SH-SY5Y (cell line): ENCODE measurements at regions not wholly inside any gene's neighbourhood (a gene's known extent, or its start where the extent isn't known, plus 50 kb on each side); places are given as distances from the start of the nearest gene placed in this dataset.

Experiments
- GATA2 ChIP-seq: IDR thresholded peaks from 2 replicates; pipeline ENCODE4 v1.6.1; 2011; ENCODE audit warnings: mild to moderate bottlenecking, low read depth, low read length
- GATA3 ChIP-seq: IDR thresholded peaks from 2 replicates; pipeline ENCODE4 v1.6.1; 2011; ENCODE audit warnings: low read depth, mild to moderate bottlenecking, low read length, moderate library complexity

DNA sequence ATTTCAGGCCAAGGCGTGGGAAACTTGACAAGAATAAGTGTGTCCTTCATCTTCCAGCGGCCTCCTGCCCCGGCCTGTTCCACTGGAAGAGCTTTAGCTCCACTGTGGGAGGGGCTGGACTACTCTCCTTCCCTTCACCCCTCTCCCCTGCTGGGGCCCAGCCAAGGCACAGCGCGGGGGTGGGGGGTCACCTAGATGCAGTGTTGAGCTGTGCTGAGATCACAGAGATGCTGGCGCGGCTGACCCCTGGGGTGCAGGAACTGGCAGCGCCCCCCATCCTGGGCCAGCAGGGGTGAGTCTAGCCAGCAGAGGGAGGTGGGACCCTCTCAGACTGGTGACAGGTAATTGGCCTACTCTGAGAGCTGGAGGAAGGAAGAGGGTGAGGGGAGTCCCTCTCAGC is 111.8 kb upstream of the LHX1 start:
- TF ChIP-seq GATA3 (no peak), GATA2 (no peak)
